CD4-positive, alpha-beta memory T cell (primary cell): ENCODE measurements at regions not wholly inside any gene's neighbourhood (a gene's known extent, or its start where the extent isn't known, plus 50 kb on each side); places are given as distances from the start of the nearest gene placed in this dataset.

ENCODE experiments used
- CTCF ChIA-PET: fragments of 350-600 bp; sonication (Branson Sonifier 250); formaldehyde crosslinking; loops from one replicate; lab custom pipeline; 2021; ENCODE audit warnings: inconsistent platforms; ENCODE audit not compliant: partially characterized antibody; lab: Charles Lee
- POLR2A ChIA-PET: fragments of 350-600 bp; sonication (Branson Sonifier 250); formaldehyde crosslinking; loops from one replicate; lab custom pipeline; 2021; ENCODE audit not compliant: partially characterized antibody; lab: Charles Lee
- DNase-seq, 5 donors: peaks; one replicate each; pipeline versions ENCODE4 v3.0.0 to v3.0.0-alpha.2; 2020 to 2022; ENCODE audit warnings: mixed read lengths in 1 of 5
- H3K27ac ChIP-seq: one replicate; pipeline ENCODE4 v1.7.0; 2013; ENCODE audit warnings: low read depth, low read length
- H3K27me3 ChIP-seq: 2 replicates; pipeline ENCODE4 v1.7.0; 2013; ENCODE audit warnings: mild to moderate bottlenecking, low read length, moderate library complexity; ENCODE audit not compliant: insufficient read depth
- H3K36me3 ChIP-seq: 2 replicates; pipeline ENCODE4 v1.7.0; 2013; ENCODE audit warnings: mild to moderate bottlenecking, low read length, moderate library complexity; ENCODE audit not compliant: insufficient read depth
- H3K4me1 ChIP-seq: 2 replicates; pipeline ENCODE4 v1.7.0; 2013; ENCODE audit warnings: mild to moderate bottlenecking, low read length, moderate library complexity; ENCODE audit not compliant: insufficient read depth
- H3K4me3 ChIP-seq, 2 donors: one replicate each; pipeline ENCODE4 v1.7.0; 2013; ENCODE audit warnings: low read length in 2 of 2, mild to moderate bottlenecking in 1 of 2
- H3K9me3 ChIP-seq, 2 donors: one replicate each; pipeline ENCODE4 v1.7.0; 2013; ENCODE audit warnings: low read length in 2 of 2, control low read depth in 1 of 2; ENCODE audit not compliant: control insufficient read depth in 1 of 2
- H3K27ac Mint-ChIP-seq, 7 donors: one replicate each; pipeline ENCODE4 v1.8.0; 2020 to 2021; ENCODE audit warnings: mixed read lengths in 7 of 7, mild to moderate bottlenecking in 6 of 7, inconsistent platforms in 3 of 7, moderate library complexity in 3 of 7
- H3K27me3 Mint-ChIP-seq, 2 donors: one replicate each; pipeline ENCODE4 v1.8.0; 2020 to 2021; ENCODE audit warnings: mixed read lengths in 2 of 2
- H3K36me3 Mint-ChIP-seq, 2 donors: one replicate each; pipeline ENCODE4 v1.8.0; 2020 to 2021; ENCODE audit warnings: mixed read lengths in 2 of 2, inconsistent platforms in 1 of 2, mild to moderate bottlenecking in 1 of 2
- H3K4me1 Mint-ChIP-seq, 4 donors: one replicate each; pipeline ENCODE4 v1.8.0; 2020 to 2021; ENCODE audit warnings: mixed read lengths in 4 of 4, mild to moderate bottlenecking in 1 of 4
- H3K4me3 Mint-ChIP-seq, 8 donors: one replicate each; pipeline ENCODE4 v1.8.0; 2020 to 2021; ENCODE audit warnings: mixed read lengths in 8 of 8, mild to moderate bottlenecking in 7 of 8, moderate library complexity in 6 of 8, inconsistent platforms in 3 of 8
- H3K9me3 Mint-ChIP-seq, 8 donors: one replicate each; pipeline ENCODE4 v1.8.0; 2020 to 2021; ENCODE audit warnings: mixed read lengths in 8 of 8, mild to moderate bottlenecking in 5 of 8, inconsistent platforms in 3 of 8, moderate library complexity in 1 of 8
- intact Hi-C: fragments of 100-400 bp; cut with micrococcal nuclease; formaldehyde crosslinking; loops from one replicate; pipeline ENCODE4 v1.15.1; 2023

DNA sequence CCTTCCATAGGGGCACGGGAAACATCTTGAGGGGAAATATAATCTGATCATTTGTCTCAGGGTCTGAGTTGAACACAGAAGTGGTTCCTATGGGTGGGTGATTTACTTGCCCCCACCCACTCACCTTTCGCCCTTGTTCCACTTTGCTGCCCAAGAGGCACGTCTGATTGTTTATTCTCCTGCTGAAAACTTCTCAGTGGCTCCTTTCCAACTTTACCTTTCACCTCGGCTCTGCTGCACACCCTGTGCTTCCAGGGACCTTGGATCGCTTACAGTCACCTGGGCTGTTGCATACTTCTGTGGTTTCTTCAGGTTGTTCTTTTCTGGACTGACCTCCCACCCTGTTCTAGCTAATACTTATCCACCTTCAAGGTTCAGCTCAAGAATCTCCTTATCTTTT, 213.4 kb upstream of the JADE1 start:
- H3K9me3 ChIP-seq = no peaks in the 10 kb centered on the region
- H3K4me3 Mint-ChIP-seq = no peak overlapping the region
- peaks cover 0 to 18% (median 6%) of the 10 kb centered on the region in 8 donors for H3K9me3 Mint-ChIP-seq
- ChIA-PET CTCF (no interaction called here), POLR2A (no interaction called here)
- peaks cover 11 to 14% of the 10 kb centered on the region in 2 donors for H3K27me3 Mint-ChIP-seq
- H3K27ac ChIP-seq = no peak overlapping the region
- no peaks in the 10 kb centered on the region for H3K36me3 Mint-ChIP-seq
- H3K27ac Mint-ChIP-seq = no peak overlapping the region
- H3K4me1 ChIP-seq = no peaks in the 10 kb centered on the region
- no peaks in the 10 kb centered on the region for H3K36me3 ChIP-seq
- H3K27me3 ChIP-seq = no peaks in the 10 kb centered on the region
- no peak for DNase-seq
- intact Hi-C loops = no loop called here
- no peak overlapping the region for H3K4me3 ChIP-seq
- H3K4me1 Mint-ChIP-seq = peaks cover 0 to 4% (median 0%) of the 10 kb centered on the region in 4 donors

DNA sequence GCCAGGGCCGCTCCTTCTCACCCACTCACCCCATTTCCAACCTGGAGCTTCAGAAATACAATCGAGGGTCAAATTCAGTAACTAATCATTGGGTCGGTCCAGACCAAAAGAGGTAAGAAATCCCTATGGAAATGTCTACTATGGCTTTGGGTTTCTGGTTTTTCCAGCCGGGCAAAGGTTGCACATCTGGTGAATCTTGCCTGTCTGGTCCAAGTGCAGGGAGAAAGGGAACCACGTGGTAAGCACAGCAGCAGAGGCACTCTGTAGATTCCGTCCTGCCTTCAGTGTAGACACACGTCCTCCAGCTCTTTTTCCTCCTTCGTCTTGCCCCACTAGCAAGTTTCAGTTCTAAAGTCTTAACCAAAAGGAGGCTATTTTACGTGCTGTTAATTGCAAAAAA, 218.0 kb upstream of the JADE1 start:
- no peak overlapping the region for H3K27ac ChIP-seq
- intact Hi-C loops = no loop called here
- no peak for DNase-seq
- H3K9me3 Mint-ChIP-seq = peaks cover 0 to 17% (median 6%) of the 10 kb centered on the region in 8 donors
- H3K4me1 Mint-ChIP-seq = no peaks in the 10 kb centered on the region
- no peaks in the 10 kb centered on the region for H3K9me3 ChIP-seq
- H3K4me3 Mint-ChIP-seq = no peak overlapping the region
- no peaks in the 10 kb centered on the region for H3K36me3 Mint-ChIP-seq
- POLR2A ChIA-PET = no interaction called here
- H3K27me3 ChIP-seq = no peaks in the 10 kb centered on the region
- no peak overlapping the region for H3K4me3 ChIP-seq
- H3K4me1 ChIP-seq = no peaks in the 10 kb centered on the region
- H3K36me3 ChIP-seq = no peaks in the 10 kb centered on the region
- CTCF ChIA-PET = no interaction called here
- peaks cover 7 to 9% of the 10 kb centered on the region in 2 donors for H3K27me3 Mint-ChIP-seq
- H3K27ac Mint-ChIP-seq = no peak overlapping the region

- intact Hi-C loops = no loop called here
- ChIA-PET POLR2A (no interaction called here), CTCF (no interaction called here)
- Mint-ChIP-seq H3K36me3 (no peaks in the 10 kb centered on the region), H3K4me1 (no peaks in the 10 kb centered on the region), H3K27ac (no peak overlapping the region), H3K4me3 (no peak overlapping the region), H3K9me3 (peaks cover 0 to 14% (median 5%) of the 10 kb centered on the region in 8 donors), H3K27me3 (peaks cover 5 to 8% of the 10 kb centered on the region in 2 donors)
- Histone ChIP-seq H3K36me3 (no peaks in the 10 kb centered on the region), H3K9me3 (no peaks in the 10 kb centered on the region), H3K27ac (no peak overlapping the region), H3K27me3 (no peaks in the 10 kb centered on the region), H3K4me1 (no peaks in the 10 kb centered on the region), H3K4me3 (no peak overlapping the region)
- DNase-seq = no peak
Observed at GRCh38 chr4:128590773-128591172, 218.7 kb upstream of the JADE1 start.

DNA sequence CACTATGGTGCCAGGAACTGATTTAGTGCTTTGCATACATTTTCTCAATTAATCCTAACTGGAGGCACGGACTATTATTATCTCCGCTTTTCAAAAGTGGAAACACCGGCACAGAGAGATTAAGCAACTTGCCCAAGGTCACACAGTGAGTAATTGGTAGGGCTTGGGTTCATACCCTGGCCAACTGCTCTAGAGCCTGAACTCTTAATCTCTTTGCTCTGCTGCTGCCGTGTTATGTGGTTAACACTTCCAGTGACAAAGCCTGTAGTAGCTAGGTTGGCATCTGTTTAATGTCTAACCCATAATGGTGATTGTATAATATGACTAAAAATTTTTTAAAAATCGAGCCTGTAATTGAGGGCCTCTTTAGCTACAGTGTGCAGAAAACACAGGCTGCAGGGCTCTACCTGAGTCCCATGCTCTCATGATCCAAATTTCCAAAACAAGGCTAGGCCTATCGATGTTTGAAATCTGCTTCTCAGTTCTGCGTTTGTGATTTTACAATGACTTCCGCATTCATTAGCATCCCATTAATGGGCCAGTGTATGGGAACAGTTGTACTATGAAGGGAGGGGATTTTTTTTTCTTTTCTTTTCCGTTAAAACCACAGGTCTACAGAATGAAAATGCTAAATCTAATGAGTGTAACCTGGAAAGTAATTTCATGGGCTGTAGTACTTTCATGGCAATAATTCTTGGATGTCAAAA, 219.3 kb upstream of the JADE1 start:
- CTCF ChIA-PET = no interaction called here
- Histone ChIP-seq H3K36me3 (no peaks in the 10 kb centered on the region), H3K4me3 (no peak overlapping the region), H3K27me3 (no peaks in the 10 kb centered on the region), H3K27ac (no peak overlapping the region), H3K9me3 (no peaks in the 10 kb centered on the region), H3K4me1 (no peaks in the 10 kb centered on the region)
- no peaks in the 10 kb centered on the region for H3K4me1 Mint-ChIP-seq
- POLR2A ChIA-PET = no interaction called here
- peaks cover 0 to 13% (median 5%) of the 10 kb centered on the region in 8 donors for H3K9me3 Mint-ChIP-seq
- H3K27me3 Mint-ChIP-seq = peaks cover 5 to 8% of the 10 kb centered on the region in 2 donors
- no peaks in the 10 kb centered on the region for H3K36me3 Mint-ChIP-seq
- no peak for DNase-seq
- no peak overlapping the region for H3K4me3 Mint-ChIP-seq
- H3K27ac Mint-ChIP-seq = no peak overlapping the region
- intact Hi-C loops = no loop called here

DNA sequence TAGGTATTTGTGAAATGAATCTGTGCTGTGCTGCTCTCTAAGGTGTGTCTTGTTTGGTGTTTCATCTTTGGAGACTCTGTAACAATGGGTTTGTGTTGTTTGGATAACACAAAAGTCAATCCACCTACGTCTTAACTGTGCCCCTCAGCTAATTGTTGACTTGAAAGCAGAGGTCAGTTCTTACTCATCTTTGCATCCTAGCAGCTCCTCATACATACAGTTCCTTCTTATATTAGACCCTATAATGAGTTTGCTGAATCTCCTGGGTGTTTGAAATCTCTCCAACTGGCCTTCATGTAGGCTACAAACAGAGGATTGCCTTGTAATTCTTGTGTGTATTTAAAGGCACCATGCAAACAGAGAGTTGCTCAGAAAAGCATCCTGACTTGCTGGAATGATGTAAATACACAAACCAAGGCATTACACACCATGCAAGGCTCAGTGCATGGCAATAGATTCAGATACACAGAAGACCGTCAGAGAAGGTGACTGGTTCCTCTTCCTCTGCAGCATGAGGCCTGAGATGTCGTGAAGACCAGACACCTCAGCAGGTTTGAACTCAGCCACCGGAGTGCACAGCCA, 220.0 kb upstream of the JADE1 start:
- Histone ChIP-seq H3K27ac (no peak overlapping the region), H3K4me1 (no peaks in the 10 kb centered on the region), H3K9me3 (no peaks in the 10 kb centered on the region), H3K36me3 (no peaks in the 10 kb centered on the region), H3K27me3 (no peaks in the 10 kb centered on the region), H3K4me3 (no peak overlapping the region)
- DNase-seq = no peak
- no peak overlapping the region for H3K4me3 Mint-ChIP-seq
- intact Hi-C loops = no loop called here
- POLR2A ChIA-PET = no interaction called here
- no peaks in the 10 kb centered on the region for H3K36me3 Mint-ChIP-seq
- CTCF ChIA-PET = no interaction called here
- peaks cover 2 to 5% of the 10 kb centered on the region in 2 donors for H3K27me3 Mint-ChIP-seq
- no peak overlapping the region for H3K27ac Mint-ChIP-seq
- peaks cover 0 to 9% (median 3%) of the 10 kb centered on the region in 8 donors for H3K9me3 Mint-ChIP-seq
- no peaks in the 10 kb centered on the region for H3K4me1 Mint-ChIP-seq

DNA sequence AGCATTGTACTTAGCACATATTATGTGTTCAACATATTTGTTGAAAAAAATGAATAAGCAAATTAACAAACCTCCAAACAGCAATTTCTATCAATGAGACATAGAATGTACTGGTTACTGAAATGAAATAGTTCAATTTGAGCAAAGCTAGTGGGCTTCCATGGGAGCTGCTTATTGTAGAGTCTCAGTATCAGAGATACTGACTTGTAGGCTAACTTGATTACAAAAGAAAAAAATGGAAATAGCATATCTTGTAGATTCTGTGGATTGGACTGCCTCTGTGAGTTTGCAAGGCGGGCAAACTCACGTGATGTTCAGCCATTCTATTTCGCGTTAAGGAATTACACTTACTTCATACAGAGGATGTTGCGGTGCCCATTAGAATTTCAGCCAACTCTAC, 222.1 kb upstream of the JADE1 start:
- ChIA-PET CTCF (interaction anchor here (0.5 to 1.3 kb wide), 2 partner anchors 13 to 101 kb away, joined by 3 to 4 read pairs; no protein-coding TSS in a partner anchor), POLR2A (no interaction called here)
- H3K9me3 ChIP-seq = no peaks in the 10 kb centered on the region
- Mint-ChIP-seq H3K4me3 (no peak overlapping the region), H3K36me3 (no peaks in the 10 kb centered on the region), H3K27me3 (peaks cover 0 to 1% of the 10 kb centered on the region in 2 donors), H3K4me1 (no peaks in the 10 kb centered on the region), H3K9me3 (no peaks in the 10 kb centered on the region), H3K27ac (no peak overlapping the region)
- H3K4me3 ChIP-seq = no peak overlapping the region
- no peaks in the 10 kb centered on the region for H3K4me1 ChIP-seq
- no peak for DNase-seq
- no peaks in the 10 kb centered on the region for H3K36me3 ChIP-seq
- no peaks in the 10 kb centered on the region for H3K27me3 ChIP-seq
- no peak overlapping the region for H3K27ac ChIP-seq
- intact Hi-C loops = no loop called here

DNA sequence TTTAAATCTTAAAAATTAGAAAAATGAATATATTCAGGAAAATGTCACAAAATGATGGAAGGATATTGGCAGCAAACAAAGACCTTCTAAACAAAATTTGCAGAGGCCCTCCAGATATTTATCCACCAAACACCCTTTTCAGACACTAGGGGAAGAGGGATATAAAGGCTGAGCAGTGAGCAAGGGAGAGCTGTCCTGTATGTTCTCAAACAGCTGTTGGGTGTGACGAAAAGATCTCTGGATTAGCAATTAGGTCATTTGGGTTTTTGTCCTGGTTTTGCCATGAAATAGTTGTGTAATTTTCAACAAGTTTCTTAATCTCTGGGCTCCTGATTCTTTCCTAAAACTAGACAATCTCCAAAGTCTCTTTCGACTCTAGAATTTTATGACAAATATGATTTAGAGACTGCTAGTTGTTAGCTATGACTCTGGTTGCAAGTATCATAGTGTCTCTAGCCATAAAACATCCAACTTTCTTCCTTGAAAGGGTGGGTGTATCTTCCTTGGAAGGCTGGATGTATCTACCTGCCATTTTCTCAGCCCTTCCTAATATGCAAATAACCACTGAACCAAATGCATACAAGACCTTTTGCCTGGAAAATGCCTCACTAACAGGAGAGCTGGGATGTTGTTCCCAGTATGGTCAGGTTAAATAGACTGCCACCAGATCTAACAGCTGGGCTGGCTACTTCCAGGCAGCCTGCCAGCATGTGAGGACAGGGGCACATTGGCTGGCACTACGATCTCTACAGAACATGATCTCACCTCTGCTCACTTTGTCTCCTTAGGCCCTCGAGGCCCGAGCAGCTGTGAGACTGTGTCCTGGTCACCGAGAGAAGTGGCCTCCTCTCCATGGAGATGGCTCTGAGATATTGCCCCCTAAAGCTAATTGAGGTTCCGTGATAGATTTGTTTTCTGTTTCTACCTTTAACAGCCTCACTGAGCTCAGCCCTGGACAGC, 225.5 kb upstream of the JADE1 start:
- no peaks in the 10 kb centered on the region for H3K27me3 Mint-ChIP-seq

More for the DNA sequence above, 225.5 kb upstream of the JADE1 start:
- no peaks in the 10 kb centered on the region for H3K36me3 ChIP-seq
- no peaks in the 10 kb centered on the region for H3K9me3 Mint-ChIP-seq
- no peaks in the 10 kb centered on the region for H3K9me3 ChIP-seq
- no peaks in the 10 kb centered on the region for H3K4me1 Mint-ChIP-seq
- H3K27me3 ChIP-seq = no peaks in the 10 kb centered on the region
- no peak overlapping the region for H3K27ac Mint-ChIP-seq
- intact Hi-C loops = no loop called here
- H3K27ac ChIP-seq = no peak overlapping the region
- H3K4me1 ChIP-seq = no peaks in the 10 kb centered on the region
- H3K36me3 Mint-ChIP-seq = no peaks in the 10 kb centered on the region
- H3K4me3 ChIP-seq = no peak overlapping the region
- CTCF ChIA-PET = interaction anchor here (1.5 kb wide), 1 partner anchor 130 kb away, joined by 3 read pairs; no protein-coding TSS in a partner anchor
- no peak for DNase-seq
- H3K4me3 Mint-ChIP-seq = no peak overlapping the region
- POLR2A ChIA-PET = no interaction called here
